Keratinocyte (primary cell): ENCODE measurements at regions not wholly inside any gene's neighbourhood (a gene's known extent, or its start where the extent isn't known, plus 50 kb on each side); places are given as distances from the start of the nearest gene placed in this dataset.
"Not testable (repeated sequence)": the region's sequence is repeated elsewhere in the genome, so short reads cannot be mapped to it uniquely, and the experiment has no call there.

Experiments used
- DNase-seq: peaks from one replicate; pipeline ENCODE4 v3.0.0-alpha.2; 2011; ENCODE audit warnings: low read depth, missing footprints, low spot score
- FAIRE-seq: peaks from 2 replicates; lab custom pipeline; 2011; peaks lifted over from hg19 to GRCh38; lab: Jason Lieb, UNC
- H2AFZ ChIP-seq: 2 replicates; pipeline ENCODE4 v1.6.0; 2012; ENCODE audit warnings: low read length, control low read depth, inconsistent platforms; ENCODE audit not compliant: control insufficient read depth
- H3K27ac ChIP-seq: 2 replicates; pipeline ENCODE4 v1.5.1; 2011; ENCODE audit warnings: low read length; ENCODE audit not compliant: control insufficient read depth, insufficient read depth
- H3K27me3 ChIP-seq: 3 replicates; pipeline ENCODE4 v1.6.0; 2011; ENCODE audit warnings: low read length; ENCODE audit not compliant: control insufficient read depth, insufficient read depth; ENCODE audit errors: extremely low read depth
- H3K36me3 ChIP-seq, 2 experiments: 2 replicates in 1 of 2; 3 replicates in 1 of 2; pipeline ENCODE4 v1.5.1; 2011; ENCODE audit warnings: low read length in 2 of 2, mild to moderate bottlenecking in 1 of 2; ENCODE audit not compliant: control insufficient read depth in 2 of 2, insufficient read depth in 2 of 2; ENCODE audit errors: extremely low read depth in 1 of 2
- H3K4me1 ChIP-seq: 3 replicates; pipeline ENCODE4 v1.5.1; 2011; ENCODE audit warnings: low read length; ENCODE audit not compliant: control insufficient read depth, insufficient read depth; ENCODE audit errors: extremely low read depth
- H3K4me2 ChIP-seq: 3 replicates; pipeline ENCODE4 v1.6.0; 2011; ENCODE audit warnings: low read depth, low read length; ENCODE audit not compliant: control insufficient read depth, insufficient read depth; ENCODE audit errors: extremely low read depth
- H3K4me3 ChIP-seq, 3 experiments: fragments of 200-600 bp in 1 of 3; sonication (generic) in 1 of 3; 2 replicates in 2 of 3; 3 replicates in 1 of 3; pipeline ENCODE4 v1.5.1; 2011 to 2016; ENCODE audit warnings: low read length in 3 of 3, mild to moderate bottlenecking in 3 of 3, control low read depth in 2 of 3, inconsistent platforms in 1 of 3, low read depth in 1 of 3, mixed read lengths in 1 of 3, mixed run types in 1 of 3, moderate library complexity in 1 of 3; ENCODE audit not compliant: control insufficient read depth in 2 of 3, insufficient read depth in 2 of 3; ENCODE audit errors: extremely low read depth in 1 of 3
- H3K79me2 ChIP-seq: 2 replicates; pipeline ENCODE4 v1.6.0; 2012; ENCODE audit warnings: low read length; ENCODE audit not compliant: control insufficient read depth, insufficient read depth
- H3K9ac ChIP-seq: 3 replicates; pipeline ENCODE4 v1.6.0; 2011; ENCODE audit warnings: low read length; ENCODE audit not compliant: control insufficient read depth, insufficient read depth; ENCODE audit errors: extremely low read depth
- H3K9me1 ChIP-seq: 3 replicates; pipeline ENCODE4 v1.6.0; 2011; ENCODE audit warnings: low read length; ENCODE audit not compliant: control insufficient read depth, insufficient read depth; ENCODE audit errors: extremely low read depth
- H3K9me3 ChIP-seq: 2 replicates; pipeline ENCODE4 v1.5.1; 2012; ENCODE audit warnings: low read depth, low read length; ENCODE audit not compliant: control insufficient read depth
- H4K20me1 ChIP-seq: 3 replicates; pipeline ENCODE4 v1.6.0; 2011; ENCODE audit warnings: low read length; ENCODE audit not compliant: control insufficient read depth, insufficient read depth; ENCODE audit errors: extremely low read depth
- EZH2 ChIP-seq: IDR thresholded peaks from one replicate; pipeline ENCODE4 v1.6.1; 2012; ENCODE audit warnings: inconsistent platforms, mild to moderate bottlenecking, low read length, moderate library complexity
- dilution Hi-C: fragments of 300-500 bp; cut with MboI; formaldehyde crosslinking; loops from one replicate; pipeline ENCODE4 v1.7.0; 2020; ENCODE audit warnings: low sequenced_read_pairs; ENCODE audit not compliant: extremely low pct_ligation_motif_present
- TF ChIP-seq, protein P1 (sequence below), 3 experiments: IDR thresholded peaks in 1 of 3; conservative IDR thresholded peaks in 1 of 3; optimal IDR thresholded peaks in 1 of 3; 2 replicates in 2 of 3; 3 replicates in 1 of 3; pipeline versions ENCODE3 to v1.5.1; 2011; ENCODE audit warnings: low read length in 3 of 3, mild to moderate bottlenecking in 3 of 3, moderate library complexity in 2 of 3, control low read depth in 1 of 3, inconsistent platforms in 1 of 3; ENCODE audit not compliant: insufficient read depth in 2 of 3; ENCODE audit errors: extremely low read depth in 1 of 3

DNA sequence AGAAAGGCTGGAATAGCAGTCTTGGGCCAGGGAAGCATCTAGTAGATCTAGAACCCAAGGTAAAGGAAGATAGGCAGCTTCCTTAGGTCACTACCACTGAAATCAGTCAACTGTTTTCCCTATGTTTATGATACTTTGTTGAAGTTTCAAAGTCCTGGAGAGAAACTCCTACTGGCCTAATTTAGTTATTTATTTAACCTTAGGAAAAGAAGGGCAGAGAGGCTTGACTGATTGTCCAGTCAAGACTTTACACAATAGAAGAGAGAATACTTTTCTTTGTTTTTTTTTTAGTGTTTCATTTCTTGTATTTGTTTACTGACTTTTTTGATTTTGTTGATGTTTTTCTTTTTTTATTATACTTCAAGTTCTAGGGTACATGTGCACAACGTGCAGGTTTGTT, 138.9 kb upstream of the PHYHIPL start:
- no peak for TF ChIP-seq EZH2
- TF ChIP-seq, protein P1, sequence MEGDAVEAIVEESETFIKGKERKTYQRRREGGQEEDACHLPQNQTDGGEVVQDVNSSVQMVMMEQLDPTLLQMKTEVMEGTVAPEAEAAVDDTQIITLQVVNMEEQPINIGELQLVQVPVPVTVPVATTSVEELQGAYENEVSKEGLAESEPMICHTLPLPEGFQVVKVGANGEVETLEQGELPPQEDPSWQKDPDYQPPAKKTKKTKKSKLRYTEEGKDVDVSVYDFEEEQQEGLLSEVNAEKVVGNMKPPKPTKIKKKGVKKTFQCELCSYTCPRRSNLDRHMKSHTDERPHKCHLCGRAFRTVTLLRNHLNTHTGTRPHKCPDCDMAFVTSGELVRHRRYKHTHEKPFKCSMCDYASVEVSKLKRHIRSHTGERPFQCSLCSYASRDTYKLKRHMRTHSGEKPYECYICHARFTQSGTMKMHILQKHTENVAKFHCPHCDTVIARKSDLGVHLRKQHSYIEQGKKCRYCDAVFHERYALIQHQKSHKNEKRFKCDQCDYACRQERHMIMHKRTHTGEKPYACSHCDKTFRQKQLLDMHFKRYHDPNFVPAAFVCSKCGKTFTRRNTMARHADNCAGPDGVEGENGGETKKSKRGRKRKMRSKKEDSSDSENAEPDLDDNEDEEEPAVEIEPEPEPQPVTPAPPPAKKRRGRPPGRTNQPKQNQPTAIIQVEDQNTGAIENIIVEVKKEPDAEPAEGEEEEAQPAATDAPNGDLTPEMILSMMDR (optimal IDR thresholded peaks at IDR 0.05 in 1 of 3, IDR thresholded peaks at IDR 0.05 in 1 of 3, conservative IDR thresholded peaks at IDR 0.05 in 1 of 3; ENCODE audit: extremely low read depth in 1 of 3, insufficient read depth in 2 of 3, low read length in 3 of 3), result no peak
- Histone ChIP-seq H2AFZ (no peak overlapping the region), H3K9me1 (no peaks in the 10 kb centered on the region), H3K9ac (no peak overlapping the region), H3K9me3 (no peaks in the 10 kb centered on the region), H4K20me1 (no peaks in the 10 kb centered on the region), H3K4me1 (no peaks in the 10 kb centered on the region), H3K36me3 (no peaks in the 10 kb centered on the region), H3K4me3 (no peak overlapping the region), H3K4me2 (no peak overlapping the region), H3K79me2 (no peaks in the 10 kb centered on the region), H3K27ac (no peak overlapping the region), H3K27me3 (no peaks in the 10 kb centered on the region)
- DNase-seq (no peak), FAIRE-seq (no peak)
- dilution Hi-C loops, result no loop called here

DNA sequence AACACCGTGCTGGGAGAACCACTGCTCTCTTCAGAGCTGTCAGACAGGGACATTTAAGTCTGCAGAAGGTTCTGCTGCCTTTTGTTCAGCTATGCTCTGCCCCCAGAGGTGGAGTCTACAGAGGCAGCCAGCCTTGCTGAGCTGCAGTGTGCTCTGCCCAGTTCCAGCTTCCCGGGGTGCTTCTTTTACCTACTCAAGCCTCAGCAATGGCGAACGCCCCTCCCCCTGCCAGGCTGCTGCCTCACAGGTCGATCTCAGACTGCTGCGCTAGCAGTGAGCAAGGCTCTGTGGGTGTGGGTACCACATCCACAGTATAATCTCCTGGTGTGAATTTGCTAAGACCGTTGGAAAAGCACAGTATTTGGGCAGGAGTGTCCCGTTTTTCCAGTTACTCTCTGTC, 133.1 kb upstream of the PHYHIPL start:
- H2AFZ ChIP-seq, H3K9me3 ChIP-seq, DNase-seq, H3K4me1 ChIP-seq, H3K27me3 ChIP-seq, FAIRE-seq, H3K9me1 ChIP-seq, H3K4me3 ChIP-seq, H3K9ac ChIP-seq, H4K20me1 ChIP-seq, H3K27ac ChIP-seq, H3K4me2 ChIP-seq, H3K36me3 ChIP-seq, dilution Hi-C loops, H3K79me2 ChIP-seq: not testable (repeated sequence)

DNA sequence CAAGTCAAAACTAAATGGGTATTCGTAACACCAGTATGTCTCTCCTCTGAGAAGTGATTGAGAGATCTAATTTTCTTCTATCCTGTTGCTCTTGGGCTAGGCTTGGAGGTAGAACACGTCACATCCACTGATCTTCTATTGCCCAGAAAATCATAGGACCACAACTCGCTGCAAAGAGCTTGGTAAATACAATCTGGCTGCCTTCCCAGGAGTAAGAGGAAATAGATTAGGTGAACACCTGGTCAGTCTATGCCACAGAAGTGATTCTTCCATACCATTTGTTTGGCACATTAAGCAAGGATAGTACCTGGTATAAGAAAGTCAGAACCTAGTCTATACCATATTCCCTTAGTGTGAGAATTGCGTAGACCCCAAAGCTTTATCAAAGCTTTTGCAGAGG, 129.3 kb upstream of the PHYHIPL start:
- Histone ChIP-seq H3K79me2 (no peaks in the 10 kb centered on the region), H3K9me1 (no peaks in the 10 kb centered on the region), H2AFZ (no peak overlapping the region), H3K27ac (no peak overlapping the region), H3K9ac (no peak overlapping the region), H3K4me2 (no peak overlapping the region), H4K20me1 (no peaks in the 10 kb centered on the region), H3K9me3 (no peaks in the 10 kb centered on the region), H3K27me3 (no peaks in the 10 kb centered on the region), H3K4me1 (no peaks in the 10 kb centered on the region), H3K36me3 (no peaks in the 10 kb centered on the region), H3K4me3 (no peak overlapping the region)
- dilution Hi-C loops, result no loop called here
- TF ChIP-seq, protein P1 (optimal IDR thresholded peaks at IDR 0.05 in 1 of 3, IDR thresholded peaks at IDR 0.05 in 1 of 3, conservative IDR thresholded peaks at IDR 0.05 in 1 of 3; ENCODE audit: extremely low read depth in 1 of 3, insufficient read depth in 2 of 3, low read length in 3 of 3), result no peak
- no peak for TF ChIP-seq EZH2
- DNase-seq (no peak), FAIRE-seq (no peak)
